SJSA1 (cell line): ENCODE measurements at regions not wholly inside any gene's neighbourhood (a gene's known extent, or its start where the extent isn't known, plus 50 kb on each side); places are given as distances from the start of the nearest gene placed in this dataset.
"Not testable (repeated sequence)": the region's sequence is repeated elsewhere in the genome, so short reads cannot be mapped to it uniquely, and the experiment has no call there.

Experiments
- DNase-seq, 2 experiments: peaks; one replicate each; pipeline ENCODE4 v3.0.0-alpha.2; 2015 to 2020; ENCODE audit warnings: low spot score in 2 of 2, low read depth in 1 of 2
- H3K27ac ChIP-seq: fragments of 250-450 bp; sonication (Bioruptor Pico); 2 replicates; pipeline ENCODE4 v1.5.1; 2020; ENCODE audit warnings: mild to moderate bottlenecking, moderate library complexity
- H3K27me3 ChIP-seq: fragments of 250-450 bp; sonication (Bioruptor Pico); replicated peaks from 2 replicates; pipeline ENCODE4 v1.5.1; 2020; ENCODE audit warnings: mild to moderate bottlenecking, moderate library complexity
- H3K36me3 ChIP-seq: fragments of 250-450 bp; sonication (Bioruptor Pico); 2 replicates; pipeline ENCODE4 v1.5.1; 2020; ENCODE audit warnings: mild to moderate bottlenecking
- H3K4me1 ChIP-seq: fragments of 250-450 bp; sonication (Bioruptor Pico); replicated peaks from 2 replicates; pipeline ENCODE4 v1.6.1; 2021; ENCODE audit warnings: mild to moderate bottlenecking
- H3K4me3 ChIP-seq: fragments of 250-450 bp; sonication (Bioruptor Pico); 2 replicates; pipeline ENCODE4 v1.5.1; 2020; ENCODE audit warnings: mild to moderate bottlenecking
- H3K9me3 ChIP-seq: fragments of 250-450 bp; sonication (Bioruptor Pico); replicated peaks from 2 replicates; pipeline ENCODE4 v1.5.1; 2020; ENCODE audit warnings: mild to moderate bottlenecking

- H3K4me1 ChIP-seq, H3K4me3 ChIP-seq, H3K9me3 ChIP-seq, H3K27ac ChIP-seq, H3K27me3 ChIP-seq, DNase-seq, H3K36me3 ChIP-seq: not testable (repeated sequence)
These were observed 55.3 kb upstream of the WIPF3 start for GRCh38 chr7:29751012-29751411.

GRCh38 chr7:29754874-29755490 is 51.3 kb upstream of the WIPF3 start:
- Histone ChIP-seq H3K9me3 (no peaks in the 10 kb centered on the region), H3K4me1 (no peaks in the 10 kb centered on the region), H3K4me3 (no peak overlapping the region), H3K27me3 (peaks cover 3% of the 10 kb centered on the region), H3K27ac (no peak overlapping the region), H3K36me3 (no peaks in the 10 kb centered on the region)
- peak in 1 of 2 experiments; percentile 7 for DNase-seq
